ENCODE measurements at regions not wholly inside any gene's neighbourhood (a gene's known extent, or its start where the extent isn't known, plus 50 kb on each side); places are given as distances from the start of the nearest gene placed in this dataset.

DNA sequence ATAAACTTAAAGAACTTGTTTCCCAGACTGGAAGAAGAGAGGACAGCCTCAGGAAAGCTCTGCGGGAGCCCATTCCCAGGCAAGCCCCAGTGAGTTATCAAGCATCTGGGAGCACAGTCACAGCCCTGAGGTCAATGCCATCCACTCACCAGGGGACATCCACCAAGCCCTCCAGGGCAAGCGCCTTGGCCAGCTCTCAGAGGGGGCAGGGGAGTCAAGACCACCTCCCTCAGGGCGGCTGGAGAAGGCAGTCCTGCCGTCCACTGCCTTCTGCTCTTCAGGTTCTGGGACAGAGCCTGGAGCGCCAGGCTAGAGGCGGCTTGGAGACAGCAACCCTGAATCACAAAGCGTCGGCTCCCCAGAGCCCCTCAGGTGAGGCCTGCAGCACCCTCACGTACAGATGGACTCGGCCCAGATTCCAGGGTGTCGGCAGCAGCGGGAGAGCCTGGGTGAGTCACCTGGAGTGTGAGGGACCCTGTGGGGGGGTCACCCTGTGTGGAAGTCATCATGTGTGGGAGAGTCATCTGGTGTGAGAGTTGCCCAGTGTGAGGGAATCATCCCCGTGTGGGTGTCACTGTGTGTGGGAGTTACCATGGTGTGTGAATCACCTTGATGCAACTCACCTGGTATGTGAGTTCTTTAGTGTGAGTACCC lies 100.9 kb upstream of the TEX51 start:
- DNase-seq (ENCODE audit: low read depth): no peak
- TF ChIP-seq, protein P1, sequence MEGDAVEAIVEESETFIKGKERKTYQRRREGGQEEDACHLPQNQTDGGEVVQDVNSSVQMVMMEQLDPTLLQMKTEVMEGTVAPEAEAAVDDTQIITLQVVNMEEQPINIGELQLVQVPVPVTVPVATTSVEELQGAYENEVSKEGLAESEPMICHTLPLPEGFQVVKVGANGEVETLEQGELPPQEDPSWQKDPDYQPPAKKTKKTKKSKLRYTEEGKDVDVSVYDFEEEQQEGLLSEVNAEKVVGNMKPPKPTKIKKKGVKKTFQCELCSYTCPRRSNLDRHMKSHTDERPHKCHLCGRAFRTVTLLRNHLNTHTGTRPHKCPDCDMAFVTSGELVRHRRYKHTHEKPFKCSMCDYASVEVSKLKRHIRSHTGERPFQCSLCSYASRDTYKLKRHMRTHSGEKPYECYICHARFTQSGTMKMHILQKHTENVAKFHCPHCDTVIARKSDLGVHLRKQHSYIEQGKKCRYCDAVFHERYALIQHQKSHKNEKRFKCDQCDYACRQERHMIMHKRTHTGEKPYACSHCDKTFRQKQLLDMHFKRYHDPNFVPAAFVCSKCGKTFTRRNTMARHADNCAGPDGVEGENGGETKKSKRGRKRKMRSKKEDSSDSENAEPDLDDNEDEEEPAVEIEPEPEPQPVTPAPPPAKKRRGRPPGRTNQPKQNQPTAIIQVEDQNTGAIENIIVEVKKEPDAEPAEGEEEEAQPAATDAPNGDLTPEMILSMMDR (IDR thresholded peaks at IDR 0.05; ENCODE audit: control insufficient read depth, extremely low read depth, insufficient read depth): no peak
- H3K4me3 ChIP-seq (ENCODE audit: low read depth, low read length): no peak overlapping the region

DNA sequence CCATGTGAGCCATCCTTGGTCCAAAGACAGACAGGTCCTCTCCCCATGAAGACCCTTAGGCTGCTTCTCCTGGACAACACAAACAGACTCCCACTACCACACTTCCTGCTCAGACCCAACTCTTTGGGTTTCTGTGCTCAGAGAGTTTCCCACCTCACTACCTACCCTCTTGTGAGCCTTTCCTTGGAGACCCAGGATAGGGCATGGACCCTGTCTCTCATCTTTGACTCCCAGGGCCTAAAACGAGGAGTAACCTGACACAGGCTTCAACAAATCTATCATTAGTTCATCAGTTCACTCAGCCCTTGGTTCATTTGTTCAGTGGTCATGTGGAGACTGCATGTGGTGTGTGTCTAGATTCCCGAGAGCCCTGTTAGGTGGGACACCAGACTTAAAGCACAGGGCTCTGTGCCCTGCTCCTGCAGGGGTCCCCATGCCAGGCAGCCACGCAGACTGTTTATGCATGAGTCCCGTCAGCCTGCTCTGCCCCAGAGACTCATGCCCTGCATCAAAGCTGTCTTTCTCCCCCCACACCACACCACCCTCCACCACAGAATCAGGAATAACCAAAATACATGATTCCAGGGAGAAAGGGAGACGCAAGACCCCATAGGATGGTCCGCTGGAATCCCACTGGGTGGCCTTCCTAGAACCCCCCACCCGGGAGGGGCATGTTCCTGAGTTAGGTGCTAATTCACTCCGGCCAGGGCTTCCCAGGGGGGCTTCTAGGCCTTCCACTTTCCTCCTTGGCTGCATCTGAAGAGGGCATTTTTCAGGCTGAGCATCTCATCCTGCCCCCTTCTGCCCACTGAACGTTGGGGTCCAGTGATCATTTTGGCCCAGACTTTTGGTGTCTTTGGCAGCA lies 100.2 kb upstream of the TEX51 start:
- TF ChIP-seq, protein P1 (IDR thresholded peaks at IDR 0.05; ENCODE audit: control insufficient read depth, extremely low read depth, insufficient read depth): no peak
- no peak overlapping the region for H3K4me3 ChIP-seq (ENCODE audit: low read depth, low read length)
- DNase-seq (ENCODE audit: low read depth): no peak

DNA sequence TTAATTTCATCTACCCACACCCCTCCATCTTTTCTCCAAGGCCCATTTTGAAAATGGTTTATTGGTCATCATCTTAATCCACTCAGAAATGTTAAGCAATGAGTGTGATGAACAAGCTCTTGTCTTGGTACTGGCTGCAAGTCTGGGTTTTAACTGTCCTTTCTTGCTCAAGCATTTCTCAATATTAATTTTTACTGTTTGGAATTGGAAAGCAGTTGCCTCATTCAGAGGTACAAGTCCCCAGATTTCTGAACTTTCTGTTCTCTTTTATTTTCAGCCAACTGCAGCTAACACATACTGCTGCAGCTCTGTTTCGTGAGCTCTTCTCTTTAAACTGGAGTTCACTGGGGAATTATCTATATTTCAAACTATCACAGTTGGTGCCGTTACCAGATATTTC lies 99.4 kb upstream of the TEX51 start:
- no peak overlapping the region for H3K4me3 ChIP-seq (ENCODE audit: low read depth, low read length)
- no peak for DNase-seq (ENCODE audit: low read depth)
- TF ChIP-seq, protein P1 (IDR thresholded peaks at IDR 0.05; ENCODE audit: control insufficient read depth, extremely low read depth, insufficient read depth): no peak

DNA sequence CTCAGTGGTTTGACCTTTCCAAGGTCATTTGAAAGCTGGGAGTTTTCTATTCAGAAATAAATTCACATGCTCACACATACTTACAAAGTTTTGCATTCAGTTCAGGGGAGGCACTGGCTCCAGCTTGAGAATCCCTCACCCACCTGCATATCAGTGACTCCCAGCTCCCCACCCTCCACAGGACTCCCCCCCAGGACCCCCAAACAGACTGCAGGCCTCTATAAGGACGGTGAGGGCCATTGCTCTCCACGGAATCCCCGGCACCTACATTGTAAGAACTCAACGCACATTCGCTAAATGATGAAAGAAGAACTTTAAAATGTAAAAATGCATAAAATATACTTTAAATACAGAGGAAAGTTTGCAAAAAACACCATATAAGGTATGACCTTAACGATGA lies 97.2 kb upstream of the TEX51 start:
- TF ChIP-seq, protein P1 (IDR thresholded peaks at IDR 0.05; ENCODE audit: control insufficient read depth, extremely low read depth, insufficient read depth): no peak
- no peak for DNase-seq (ENCODE audit: low read depth)
- no peak overlapping the region for H3K4me3 ChIP-seq (ENCODE audit: low read depth, low read length)

DNA sequence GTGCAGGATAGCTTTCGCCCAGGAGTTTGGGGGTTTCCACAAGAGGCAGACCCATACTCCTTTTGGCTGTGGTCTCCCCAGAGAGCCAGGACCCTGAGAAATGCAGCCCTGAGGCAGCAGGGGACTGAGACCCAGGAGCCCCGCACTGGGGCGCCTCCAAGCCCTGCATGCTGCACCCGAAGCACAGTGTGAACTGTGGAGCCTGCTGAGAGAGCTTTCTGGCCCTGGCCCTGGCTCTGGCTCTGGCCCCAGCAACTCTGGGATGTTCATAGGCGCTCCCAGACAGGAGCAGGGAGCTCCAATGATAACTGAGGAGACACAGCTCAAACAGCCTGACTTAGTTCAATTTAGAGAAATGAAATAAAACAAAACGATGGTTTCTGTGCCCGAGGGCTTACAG lies 96.4 kb upstream of the TEX51 start:
- TF ChIP-seq, protein P1 (IDR thresholded peaks at IDR 0.05; ENCODE audit: control insufficient read depth, extremely low read depth, insufficient read depth): no peak
- DNase-seq (ENCODE audit: low read depth): no peak
- no peak overlapping the region for H3K4me3 ChIP-seq (ENCODE audit: low read depth, low read length)

DNA sequence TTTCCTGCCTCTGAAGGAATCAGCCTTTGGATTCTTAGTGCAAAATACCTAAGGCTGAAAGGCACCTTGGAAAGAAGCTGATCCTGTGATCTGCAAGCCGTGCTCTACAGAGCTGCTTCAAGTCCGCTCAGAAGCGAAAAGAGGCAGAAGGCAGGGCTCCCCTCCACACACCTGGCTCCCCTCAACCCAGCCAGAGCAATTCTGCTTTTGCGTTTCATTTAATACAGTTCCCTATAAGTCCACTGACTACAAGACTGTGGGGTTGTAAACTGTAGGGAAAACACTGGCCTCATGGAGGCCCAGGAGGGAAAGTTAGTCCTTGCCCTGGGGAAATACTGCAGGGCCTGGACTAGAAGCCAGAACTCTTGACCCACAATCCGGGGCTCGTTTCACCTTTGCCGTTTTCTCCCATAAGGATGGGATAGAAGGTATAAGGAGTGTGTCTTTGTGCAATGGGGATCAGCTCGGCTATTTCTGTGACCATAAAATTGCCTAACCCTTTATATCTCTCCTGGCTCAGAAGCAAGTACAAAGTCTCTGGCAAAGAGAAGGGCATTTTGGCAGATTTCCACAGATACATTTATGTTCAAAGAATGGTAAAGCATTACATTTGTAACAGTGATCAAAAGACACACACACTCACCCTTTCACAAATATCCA lies 95.8 kb upstream of the TEX51 start:
- H3K4me3 ChIP-seq (ENCODE audit: low read depth, low read length): no peak overlapping the region
- TF ChIP-seq, protein P1 (IDR thresholded peaks at IDR 0.05; ENCODE audit: control insufficient read depth, extremely low read depth, insufficient read depth): no peak
- DNase-seq (ENCODE audit: low read depth): peak; percentile 1
